ENCODE measurements at regions not wholly inside any gene's neighbourhood (a gene's known extent, or its start where the extent isn't known, plus 50 kb on each side); places are given as distances from the start of the nearest gene placed in this dataset.

DNA sequence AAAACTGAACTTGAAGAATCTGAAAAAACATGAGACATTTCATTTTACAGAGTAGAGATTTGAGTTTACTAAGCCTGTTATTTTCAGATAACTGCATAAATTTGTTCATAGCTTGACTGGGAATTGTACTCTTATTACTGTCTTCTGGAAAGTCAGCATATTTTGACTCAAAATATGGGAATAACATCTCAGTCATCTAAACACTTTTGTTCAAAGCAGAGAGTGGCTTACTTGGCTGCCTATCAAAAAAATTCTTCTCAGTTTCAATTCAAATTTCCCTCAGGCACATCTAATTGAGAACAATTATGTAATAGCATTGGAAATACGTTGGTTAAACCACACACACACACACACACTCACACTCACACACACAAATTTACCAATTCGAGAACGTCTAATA lies 384.6 kb downstream of the ARL4A start:
- TF ChIP-seq, protein P1, sequence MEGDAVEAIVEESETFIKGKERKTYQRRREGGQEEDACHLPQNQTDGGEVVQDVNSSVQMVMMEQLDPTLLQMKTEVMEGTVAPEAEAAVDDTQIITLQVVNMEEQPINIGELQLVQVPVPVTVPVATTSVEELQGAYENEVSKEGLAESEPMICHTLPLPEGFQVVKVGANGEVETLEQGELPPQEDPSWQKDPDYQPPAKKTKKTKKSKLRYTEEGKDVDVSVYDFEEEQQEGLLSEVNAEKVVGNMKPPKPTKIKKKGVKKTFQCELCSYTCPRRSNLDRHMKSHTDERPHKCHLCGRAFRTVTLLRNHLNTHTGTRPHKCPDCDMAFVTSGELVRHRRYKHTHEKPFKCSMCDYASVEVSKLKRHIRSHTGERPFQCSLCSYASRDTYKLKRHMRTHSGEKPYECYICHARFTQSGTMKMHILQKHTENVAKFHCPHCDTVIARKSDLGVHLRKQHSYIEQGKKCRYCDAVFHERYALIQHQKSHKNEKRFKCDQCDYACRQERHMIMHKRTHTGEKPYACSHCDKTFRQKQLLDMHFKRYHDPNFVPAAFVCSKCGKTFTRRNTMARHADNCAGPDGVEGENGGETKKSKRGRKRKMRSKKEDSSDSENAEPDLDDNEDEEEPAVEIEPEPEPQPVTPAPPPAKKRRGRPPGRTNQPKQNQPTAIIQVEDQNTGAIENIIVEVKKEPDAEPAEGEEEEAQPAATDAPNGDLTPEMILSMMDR (IDR thresholded peaks at IDR 0.05; ENCODE audit: insufficient read depth, low read length): no peak
- no peak overlapping the region for H3K4me3 ChIP-seq (ENCODE audit: low read depth, low read length)
- DNase-seq (ENCODE audit: low read depth): peak; percentile 6

DNA sequence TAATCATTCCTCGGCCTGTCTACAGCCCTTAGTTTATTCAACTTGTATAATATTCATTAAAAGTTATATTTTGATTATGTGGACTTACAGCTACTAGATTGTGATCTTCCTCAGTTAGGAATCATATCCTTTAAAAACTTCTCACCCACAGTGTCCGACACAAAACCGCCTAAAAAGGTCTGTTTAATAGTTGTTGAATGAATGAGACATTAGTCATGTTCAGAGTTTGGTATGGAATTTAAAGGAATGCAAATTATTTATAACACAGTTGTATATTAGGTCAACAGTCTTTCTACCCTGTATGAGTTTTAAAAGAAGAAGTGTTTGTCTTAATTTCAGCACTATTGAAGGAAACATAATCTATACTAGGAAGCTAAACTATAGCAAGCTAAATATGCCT lies 390.0 kb downstream of the ARL4A start:
- DNase-seq (ENCODE audit: low read depth): no peak
- H3K4me3 ChIP-seq (ENCODE audit: low read depth, low read length): no peak overlapping the region
- TF ChIP-seq, protein P1 (IDR thresholded peaks at IDR 0.05; ENCODE audit: insufficient read depth, low read length): no peak

- TF ChIP-seq, protein P1 (IDR thresholded peaks at IDR 0.05; ENCODE audit: insufficient read depth, low read length): no peak
- no peak overlapping the region for H3K4me3 ChIP-seq (ENCODE audit: low read depth, low read length)
- DNase-seq (ENCODE audit: low read depth): no peak
Observed at GRCh38 chr7:13078105-13078504, 390.7 kb downstream of the ARL4A start.

- TF ChIP-seq, protein P1 (IDR thresholded peaks at IDR 0.05; ENCODE audit: insufficient read depth, low read length): no peak
- no peak overlapping the region for H3K4me3 ChIP-seq (ENCODE audit: low read depth, low read length)
- no peak for DNase-seq (ENCODE audit: low read depth)
Observed at GRCh38 chr7:13090959-13091358, 403.5 kb downstream of the ARL4A start.

DNA sequence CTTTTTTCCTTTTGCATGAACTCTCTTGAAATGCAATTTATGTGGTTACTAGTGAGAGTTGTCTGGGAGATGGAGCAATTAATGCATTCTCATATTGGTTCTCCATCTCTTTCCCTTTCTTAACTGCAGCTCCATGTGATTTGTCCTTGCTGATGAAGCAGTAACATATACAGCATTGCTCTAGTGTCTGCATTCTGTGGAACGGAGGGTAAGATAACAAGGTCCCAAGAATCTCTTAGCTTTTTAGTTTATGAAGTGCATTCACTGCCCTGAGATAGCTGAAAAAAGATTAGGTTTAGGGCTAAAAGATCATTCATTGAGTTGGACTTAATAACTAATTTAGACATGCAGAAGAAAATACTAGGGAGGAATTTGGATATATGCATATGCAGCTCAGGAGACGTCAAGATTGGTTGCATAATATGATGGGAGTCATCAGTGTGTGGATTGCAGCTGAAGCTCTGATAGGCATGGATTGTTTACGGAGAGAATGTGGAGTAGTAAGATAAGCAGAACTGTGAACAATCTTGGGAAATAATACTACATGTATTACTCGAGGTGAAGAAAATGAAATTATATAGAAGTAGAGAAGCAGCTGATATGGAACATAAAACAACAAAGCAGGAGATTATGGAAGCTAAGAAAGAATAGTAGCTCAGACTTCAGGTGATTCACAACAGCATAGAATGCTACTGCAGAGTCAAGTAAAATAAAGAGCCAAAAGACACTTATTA lies 404.7 kb downstream of the ARL4A start:
- peak; percentile 47 for DNase-seq (ENCODE audit: low read depth)
- H3K4me3 ChIP-seq (ENCODE audit: low read depth, low read length): no peak overlapping the region
- TF ChIP-seq, protein P1 (IDR thresholded peaks at IDR 0.05; ENCODE audit: insufficient read depth, low read length): no peak

DNA sequence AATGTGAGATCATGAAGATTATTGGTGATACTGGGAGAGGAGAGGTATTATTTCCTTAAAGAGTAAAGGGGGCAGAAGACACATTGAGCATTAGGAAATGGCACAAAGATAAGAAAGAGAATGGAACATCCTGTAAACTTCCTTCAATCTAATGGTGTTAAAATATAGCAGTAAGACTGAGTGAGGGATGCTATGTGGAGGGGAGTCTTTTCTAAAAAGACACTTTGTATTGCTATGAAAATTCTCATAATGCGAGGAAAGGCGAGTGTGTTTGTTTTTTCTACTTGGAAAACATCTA lies 405.2 kb downstream of the ARL4A start:
- DNase-seq (ENCODE audit: low read depth): no peak
- TF ChIP-seq, protein P1 (IDR thresholded peaks at IDR 0.05; ENCODE audit: insufficient read depth, low read length): no peak

DNA sequence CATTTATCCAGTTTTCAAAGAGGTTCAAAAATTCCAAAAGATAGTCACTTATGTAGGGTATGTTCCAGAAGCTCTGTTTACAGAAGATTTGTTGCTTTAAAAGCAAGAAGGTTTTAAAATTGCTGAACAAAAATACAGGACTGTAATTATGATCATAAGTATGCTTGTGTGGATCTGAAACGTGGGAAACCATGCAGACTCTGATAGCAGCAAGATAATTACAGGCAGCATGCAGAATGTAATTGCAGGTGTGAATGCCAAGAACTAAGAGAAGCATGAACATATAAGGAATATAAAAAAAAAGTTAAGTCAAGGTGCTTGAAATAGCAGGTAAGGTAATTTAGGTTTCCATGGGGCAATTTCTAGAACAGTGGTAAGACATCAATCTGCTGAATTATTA lies 405.7 kb downstream of the ARL4A start:
- DNase-seq (ENCODE audit: low read depth): no peak
- TF ChIP-seq, protein P1 (IDR thresholded peaks at IDR 0.05; ENCODE audit: insufficient read depth, low read length): no peak
- H3K4me3 ChIP-seq (ENCODE audit: low read depth, low read length): no peak overlapping the region

More for the DNA sequence above, 405.2 kb downstream of the ARL4A start:
- no peak overlapping the region for H3K4me3 ChIP-seq (ENCODE audit: low read depth, low read length)
